Fibroblast of the conjunctiva (primary cell): ENCODE measurements at regions not wholly inside any gene's neighbourhood (a gene's known extent, or its start where the extent isn't known, plus 50 kb on each side); places are given as distances from the start of the nearest gene placed in this dataset.
"Not testable (repeated sequence)": the region's sequence is repeated elsewhere in the genome, so short reads cannot be mapped to it uniquely, and the experiment has no call there.

Source experiments
- DNase-seq: peaks from one replicate; pipeline ENCODE4 v3.0.0-alpha.2; 2010; ENCODE audit warnings: low read depth

- DNase-seq = no peak
Observed at GRCh38 chr17:20944014-20944865, 98.6 kb downstream of the USP22 start.

- DNase-seq = not testable (repeated sequence)
Observed at GRCh38 chr17:20947708-20948107, 95.1 kb downstream of the USP22 start.

- no peak for DNase-seq
Observed at GRCh38 chr17:20948984-20949777, 93.6 kb downstream of the USP22 start.
